Heart right ventricle (tissue), 16 donors: ENCODE measurements at regions not wholly inside any gene's neighbourhood (a gene's known extent, or its start where the extent isn't known, plus 50 kb on each side); places are given as distances from the start of the nearest gene placed in this dataset.

Experiments used
- ATAC-seq, 8 donors: fragments of 200-7000 bp; cut with Tn5 transposase; one replicate each; pipeline ENCODE4 v1.9.1; 2020; ENCODE audit warnings: mild to moderate bottlenecking in 8 of 8, moderate library complexity in 8 of 8, moderate number of reproducible peaks in 1 of 8
- DNase-seq, 2 donors: peaks; one replicate each; pipeline ENCODE4 v3.0.0-alpha.2; 2020
- H3K27ac ChIP-seq, 10 donors: fragments of 200-600 bp; sonication (generic) in 2 of 10; one replicate each; pipeline versions ENCODE4 v1.5.0 to v1.8.0; 2020 to 2022; ENCODE audit warnings: mild to moderate bottlenecking in 3 of 10
- H3K27me3 ChIP-seq, 7 donors: fragments of 200-600 bp; one replicate each; pipeline ENCODE4 v1.8.0; 2021 to 2022; ENCODE audit warnings: mild to moderate bottlenecking in 2 of 7
- H3K36me3 ChIP-seq, 9 donors: fragments of 200-600 bp; sonication (generic) in 1 of 9; one replicate each; pipeline versions ENCODE4 v1.5.0 to v1.8.0; 2020 to 2022; ENCODE audit warnings: mild to moderate bottlenecking in 2 of 9
- H3K4me1 ChIP-seq, 9 donors: fragments of 200-600 bp; sonication (generic) in 1 of 9; one replicate each; pipeline versions ENCODE4 v1.5.0 to v1.8.0; 2020 to 2022; ENCODE audit warnings: mild to moderate bottlenecking in 4 of 9
- H3K4me3 ChIP-seq, 10 donors: fragments of 200-600 bp; sonication (generic) in 2 of 10; one replicate each; pipeline versions ENCODE4 v1.5.0 to v1.8.0; 2020 to 2022; ENCODE audit warnings: mild to moderate bottlenecking in 7 of 10, moderate library complexity in 2 of 10
- H3K9me3 ChIP-seq, 11 donors: fragments of 200-600 bp in 10 of 11; sonication (generic) in 2 of 11; one replicate each; pipeline versions ENCODE4 v1.5.0 to v1.8.0; 2013 to 2022; ENCODE audit warnings: mild to moderate bottlenecking in 2 of 11, control low read depth in 1 of 11, moderate library complexity in 1 of 11
- CTCF ChIP-seq, 9 donors: fragments of 200-600 bp; sonication (generic) in 2 of 9; IDR thresholded peaks; one replicate each; pipeline versions ENCODE4 v1.5.0 to v1.8.0; 2021 to 2022; ENCODE audit warnings: antibody characterized with exemption in 9 of 9, mild to moderate bottlenecking in 5 of 9, moderate library complexity in 1 of 9
- WGBS, 2 donors: extraction: QIAGEN DNeasy Blood & Tissue Kit; methylation state at CpG; one replicate each; pipeline ENCODE4 v1.1.7; 2013; ENCODE audit warnings: inconsistent platforms in 1 of 2; 5-methylcytosine and 5-hydroxymethylcytosine counted together
- intact Hi-C, 10 donors: fragments of 100-400 bp; cut with DNase I; formaldehyde crosslinking; loops; one replicate each; pipeline versions ENCODE4 v1.11.1 to v1.14.2; 2022
- donor health status: Arrhythmogenic right ventricular cardiomyopathy.
- donor health status: ischemic (EF 13 %, LVEDD 7.1; RV severe dilation, severe dysfunction).
- donor health status: healthy with polysubstance abuse.
- donor health status: DM: no; HTN: yes; CAD: no.
- donor health status: DM: no; HTN: no; CAD: no.
- donor health status: ischemic (EF 25% LVEDD 6.9; RV normal size, moderate dysfunction).
- donor health status: ischemic (EF 25% LVEDD 5.7; RV mildly dilated, moderate dysfunction).
- donor health status: healthy.
- donor health status: DM: yes; HTN: yes; CAD: no.
- donor health status: Ischemic cardiomyopathy.
- donor health status: ischemic (EF 35%, LVEDD 5.7; RV mildly dilated, moderate dysfunction).
- donor health status: nonischemic (EF 11% LVEDD 7.7; RV severe dilation, severe dysfunction).
- donor health status: DM: yes; HTN: yes; CAD: no.
- donor health status: PGD.
- donor health status: ischemic (EF 29% LVEDD 5.4; RV normal size, mild dysfunction).
- donor health status: nonischemic (EF 23%, LVEDD 6.1; RV moderate dilation, normal function).

GRCh38 chr5:73280386-73280785 lies 107.4 kb downstream of the TMEM174 start:
- H3K27ac ChIP-seq = no peak overlapping the region
- H3K36me3 ChIP-seq = no peaks in the 10 kb centered on the region
- H3K4me3 ChIP-seq = no peak overlapping the region
- 70 to 75% methylated on average over 2 of the region's 2 CpGs for WGBS, 2 donors
- TF ChIP-seq CTCF (IDR thresholded peaks at IDR 0.05) = no peak
- intact Hi-C loops = no loop called here
- H3K4me1 ChIP-seq = peaks cover 0 to 15% (median 11%) of the 10 kb centered on the region in 9 donors
- ATAC-seq (peak in 1 of 8 donors; percentile 27), DNase-seq (no peak)
- H3K27me3 ChIP-seq = peaks cover 0 to 83% (median 54%) of the 10 kb centered on the region in 7 donors
- H3K9me3 ChIP-seq = no peaks in the 10 kb centered on the region

GRCh38 chr5:73279805-73280204 lies 106.8 kb downstream of the TMEM174 start:
- Histone ChIP-seq H3K27ac (no peak overlapping the region), H3K36me3 (no peaks in the 10 kb centered on the region), H3K4me3 (no peak overlapping the region), H3K4me1 (peaks cover 0 to 15% (median 11%) of the 10 kb centered on the region in 9 donors), H3K27me3 (peaks cover 0 to 83% (median 55%) of the 10 kb centered on the region in 7 donors), H3K9me3 (no peaks in the 10 kb centered on the region)
- 88 to 90% methylated on average over 1 of the region's 1 CpG for WGBS, 2 donors
- ATAC-seq = no peak
- TF ChIP-seq CTCF (IDR thresholded peaks at IDR 0.05) = no peak
- intact Hi-C loops = no loop called here
- no peak for DNase-seq

- no peak for TF ChIP-seq CTCF (IDR thresholded peaks at IDR 0.05)
- no peak overlapping the region for H3K4me3 ChIP-seq
- 82% methylated on average over 6 of the region's 6 CpGs for WGBS, 2 donors
- ATAC-seq (no peak), DNase-seq (no peak)
- intact Hi-C loops = no loop called here
- no peak overlapping the region for H3K27ac ChIP-seq
- no peaks in the 10 kb centered on the region for H3K9me3 ChIP-seq
- peaks cover 0 to 15% (median 11%) of the 10 kb centered on the region in 9 donors for H3K4me1 ChIP-seq
- no peaks in the 10 kb centered on the region for H3K36me3 ChIP-seq
- H3K27me3 ChIP-seq = peaks cover 0 to 84% (median 61%) of the 10 kb centered on the region in 7 donors
These were observed 105.7 kb downstream of the TMEM174 start for GRCh38 chr5:73278693-73279092.

- Histone ChIP-seq H3K27ac (no peak overlapping the region), H3K27me3 (peaks cover 0 to 90% (median 63%) of the 10 kb centered on the region in 7 donors)
- intact Hi-C loops = no loop called here
These were observed 102.1 kb downstream of the TMEM174 start for GRCh38 chr5:73274881-73275663.

More at GRCh38 chr5:73274881-73275663, 102.1 kb downstream of the TMEM174 start:
- WGBS, 2 donors = 51 to 54% methylated on average over 15 of the region's 15 CpGs
- DNase-seq (peak in 1 of 2 donors; percentile 14), ATAC-seq (peak in 3 of 8 donors; percentile 24 to 59 (median 25))
- Histone ChIP-seq H3K9me3 (no peaks in the 10 kb centered on the region), H3K4me1 (no peaks in the 10 kb centered on the region), H3K36me3 (no peaks in the 10 kb centered on the region), H3K4me3 (no peak overlapping the region)
- TF ChIP-seq CTCF (IDR thresholded peaks at IDR 0.05) = no peak
